WTC11 (cell line): ENCODE measurements at regions not wholly inside any gene's neighbourhood (a gene's known extent, or its start where the extent isn't known, plus 50 kb on each side); places are given as distances from the start of the nearest gene placed in this dataset.

Experiments used
- CTCF ChIP-seq: fragments of 200-600 bp; IDR thresholded peaks from 2 replicates; pipeline ENCODE4 v1.8.0; 2022; ENCODE audit warnings: antibody characterized with exemption
- ESRRA ChIP-seq: sonication (generic); formaldehyde crosslinking; IDR thresholded peaks from 2 replicates; pipeline ENCODE4 v1.8.1; 2022; ENCODE audit warnings: mild to moderate bottlenecking, missing genetic modification reagents, borderline replicate concordance
- FOXJ3 ChIP-seq: sonication (generic); formaldehyde crosslinking; IDR thresholded peaks from 2 replicates; pipeline ENCODE4 v1.9.0; 2021; ENCODE audit warnings: missing genetic modification reagents, mild to moderate bottlenecking, borderline replicate concordance
- IRF1 ChIP-seq: sonication (generic); formaldehyde crosslinking; IDR thresholded peaks from 2 replicates; pipeline ENCODE4 v1.8.0; 2023; ENCODE audit warnings: missing genetic modification reagents
- TEAD1 ChIP-seq: sonication (generic); formaldehyde crosslinking; IDR thresholded peaks from 2 replicates; pipeline ENCODE4 v1.8.0; 2022; ENCODE audit warnings: mild to moderate bottlenecking, missing genetic modification reagents
- TP53 ChIP-seq: sonication (generic); formaldehyde crosslinking; IDR thresholded peaks from 2 replicates; pipeline ENCODE4 v1.8.1; 2023; ENCODE audit warnings: mild to moderate bottlenecking, missing genetic modification reagents

- TF ChIP-seq CTCF = no peak
- TF ChIP-seq ESRRA (CRISPR knock-in tag) = no peak
- TF ChIP-seq IRF1 (CRISPR knock-in tag) = no peak
- TF ChIP-seq TP53 (CRISPR knock-in tag) = no peak
- TF ChIP-seq TEAD1 (CRISPR knock-in tag) = no peak
- no peak for TF ChIP-seq FOXJ3 (CRISPR knock-in tag)
Measured at GRCh38 chr11:81192516-81192915, 1541.1 kb downstream of the FAM181B start.
